ENCODE measurements at regions not wholly inside any gene's neighbourhood (a gene's known extent, or its start where the extent isn't known, plus 50 kb on each side); places are given as distances from the start of the nearest gene placed in this dataset.

GRCh38 chrX:63408050-63408449, 56.9 kb upstream of the SPIN4 start:
- H3K27me3 ChIP-seq (ENCODE audit: control insufficient read depth in 1 of 2, insufficient read depth in 2 of 2, low read length in 2 of 2), result no peaks in the 10 kb centered on the region
- no peak overlapping the region for H3K4me3 ChIP-seq (ENCODE audit: low read depth in 1 of 2, low read length in 2 of 2)
- H3K36me3 ChIP-seq (ENCODE audit: control insufficient read depth in 2 of 2, insufficient read depth in 2 of 2, low read length in 1 of 2), result no peaks in the 10 kb centered on the region
- H3K27ac ChIP-seq (ENCODE audit: low read depth in 2 of 2, low read length in 1 of 2), result no peak overlapping the region
- H3K9me3 ChIP-seq (ENCODE audit: control insufficient read depth in 2 of 2, insufficient read depth in 1 of 2, low read depth in 1 of 2, low read length in 1 of 2), result peaks cover 0 to 2% of the 10 kb centered on the region in 2 donors
- 32 to 56% methylated on average over 1 of the region's 1 CpG for WGBS, 2 donors
- H3K4me1 ChIP-seq (ENCODE audit: control insufficient read depth in 2 of 2, insufficient read depth in 2 of 2, low read length in 1 of 2), result no peaks in the 10 kb centered on the region

DNA sequence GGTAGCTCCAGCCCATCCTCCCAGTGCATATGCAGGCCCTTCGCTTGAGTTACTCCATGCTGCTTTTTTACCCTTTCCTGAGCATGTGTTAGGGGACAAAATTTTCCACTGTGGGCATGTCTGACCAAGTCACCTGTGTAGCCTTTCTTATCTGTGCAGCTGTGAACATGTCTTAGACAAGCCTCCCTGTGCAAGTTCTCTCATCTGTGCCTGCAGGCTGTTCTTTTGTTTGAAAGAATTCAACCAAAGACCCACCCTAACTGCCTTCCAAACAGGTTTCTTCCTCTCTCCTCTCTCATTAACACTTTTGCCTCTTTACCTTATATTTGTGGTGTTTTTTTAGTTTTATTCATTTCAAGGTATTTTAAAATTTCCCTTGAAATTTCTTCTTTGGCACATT, 53.2 kb upstream of the SPIN4 start:
- Histone ChIP-seq H3K9me3 (ENCODE audit: control insufficient read depth in 2 of 2, insufficient read depth in 1 of 2, low read depth in 1 of 2, low read length in 1 of 2) (peaks cover 0 to 2% of the 10 kb centered on the region in 2 donors), H3K4me3 (ENCODE audit: low read depth in 1 of 2, low read length in 2 of 2) (no peak overlapping the region), H3K4me1 (ENCODE audit: control insufficient read depth in 2 of 2, insufficient read depth in 2 of 2, low read length in 1 of 2) (no peaks in the 10 kb centered on the region), H3K36me3 (ENCODE audit: control insufficient read depth in 2 of 2, insufficient read depth in 2 of 2, low read length in 1 of 2) (no peaks in the 10 kb centered on the region), H3K27ac (ENCODE audit: low read depth in 2 of 2, low read length in 1 of 2) (no peak overlapping the region), H3K27me3 (ENCODE audit: control insufficient read depth in 1 of 2, insufficient read depth in 2 of 2, low read length in 2 of 2) (no peaks in the 10 kb centered on the region)
- 82 to 86% methylated on average over 1 of the region's 1 CpG for WGBS, 2 donors

GRCh38 chrX:63402106-63402505, 51.0 kb upstream of the SPIN4 start:
- Histone ChIP-seq H3K36me3 (ENCODE audit: control insufficient read depth in 2 of 2, insufficient read depth in 2 of 2, low read length in 1 of 2) (no peaks in the 10 kb centered on the region), H3K9me3 (ENCODE audit: control insufficient read depth in 2 of 2, insufficient read depth in 1 of 2, low read depth in 1 of 2, low read length in 1 of 2) (peaks cover 0 to 2% of the 10 kb centered on the region in 2 donors), H3K27me3 (ENCODE audit: control insufficient read depth in 1 of 2, insufficient read depth in 2 of 2, low read length in 2 of 2) (no peaks in the 10 kb centered on the region), H3K4me3 (ENCODE audit: low read depth in 1 of 2, low read length in 2 of 2) (no peak overlapping the region), H3K27ac (ENCODE audit: low read depth in 2 of 2, low read length in 1 of 2) (no peak overlapping the region), H3K4me1 (ENCODE audit: control insufficient read depth in 2 of 2, insufficient read depth in 2 of 2, low read length in 1 of 2) (no peaks in the 10 kb centered on the region)
- WGBS, 2 donors, result 68 to 83% methylated on average over 2 of the region's 2 CpGs
